Type B pancreatic cell (in vitro differentiated cells): ENCODE measurements at regions not wholly inside any gene's neighbourhood (a gene's known extent, or its start where the extent isn't known, plus 50 kb on each side); places are given as distances from the start of the nearest gene placed in this dataset.
"Not testable (repeated sequence)": the region's sequence is repeated elsewhere in the genome, so short reads cannot be mapped to it uniquely, and the experiment has no call there.

Experiments used
- DNase-seq: peaks from one replicate; pipeline ENCODE4 v3.0.0; 2021; ENCODE audit warnings: mixed read lengths; ENCODE audit not compliant: unreplicated experiment; ENCODE audit errors: extremely low spot score
- H3K27ac Mint-ChIP-seq: 2 replicates; pipeline ENCODE4 v1.8.0; 2021; ENCODE audit warnings: mild to moderate bottlenecking, mixed read lengths
- H3K27me3 Mint-ChIP-seq: 2 replicates; pipeline ENCODE4 v1.8.0; 2021; ENCODE audit warnings: mixed read lengths
- H3K36me3 Mint-ChIP-seq: 2 replicates; pipeline ENCODE4 v1.8.0; 2021; ENCODE audit warnings: mixed read lengths
- H3K4me1 Mint-ChIP-seq: one replicate; pipeline ENCODE4 v1.8.0; 2021; ENCODE audit warnings: mixed read lengths; ENCODE audit not compliant: unreplicated experiment
- H3K4me3 Mint-ChIP-seq: 2 replicates; pipeline ENCODE4 v1.8.0; 2021; ENCODE audit warnings: mild to moderate bottlenecking, mixed read lengths
- H3K9me3 Mint-ChIP-seq: 2 replicates; pipeline ENCODE4 v1.8.0; 2021; ENCODE audit warnings: mixed read lengths
- CTCF ChIP-seq: fragments of 200-600 bp; sonication (generic); conservative IDR thresholded peaks from 2 replicates; pipeline ENCODE4 v1.5.0; 2021; ENCODE audit warnings: antibody characterized with exemption, mild to moderate bottlenecking

DNA sequence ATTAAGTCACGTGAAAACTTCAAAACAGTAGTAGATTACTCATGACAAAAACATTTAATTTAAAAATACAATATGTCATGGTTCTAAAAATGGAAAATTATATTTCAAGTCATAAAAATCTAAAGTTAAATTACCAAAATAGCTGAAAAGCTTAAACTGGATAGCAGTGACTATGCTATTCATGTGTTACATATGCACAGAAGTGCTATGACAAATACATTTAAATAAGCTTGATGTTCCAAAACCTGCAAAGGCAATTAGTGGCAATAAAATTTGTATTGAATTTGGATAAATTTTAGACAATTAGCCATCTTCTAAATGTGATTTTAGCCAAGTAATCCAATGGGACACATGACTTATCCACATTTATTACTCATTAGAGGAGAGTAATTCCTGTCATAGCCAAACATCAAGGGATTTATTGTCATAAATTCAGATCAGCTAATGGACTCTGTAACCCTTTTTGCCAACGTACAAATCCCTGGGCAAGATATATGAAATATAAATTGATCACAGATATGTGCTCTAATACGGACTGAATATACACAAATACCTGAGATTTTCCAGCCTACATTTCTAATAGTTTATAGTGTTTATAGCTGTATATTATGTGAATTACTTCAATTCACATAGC lies 419.4 kb downstream of the ISL1 start:
- Mint-ChIP-seq H3K4me3 (no peak overlapping the region), H3K27ac (no peak overlapping the region), H3K36me3 (no peaks in the 10 kb centered on the region), H3K27me3 (no peaks in the 10 kb centered on the region), H3K4me1 (peaks cover 7% of the 10 kb centered on the region), H3K9me3 (no peaks in the 10 kb centered on the region)
- DNase-seq = no peak
- TF ChIP-seq CTCF = no peak

DNA sequence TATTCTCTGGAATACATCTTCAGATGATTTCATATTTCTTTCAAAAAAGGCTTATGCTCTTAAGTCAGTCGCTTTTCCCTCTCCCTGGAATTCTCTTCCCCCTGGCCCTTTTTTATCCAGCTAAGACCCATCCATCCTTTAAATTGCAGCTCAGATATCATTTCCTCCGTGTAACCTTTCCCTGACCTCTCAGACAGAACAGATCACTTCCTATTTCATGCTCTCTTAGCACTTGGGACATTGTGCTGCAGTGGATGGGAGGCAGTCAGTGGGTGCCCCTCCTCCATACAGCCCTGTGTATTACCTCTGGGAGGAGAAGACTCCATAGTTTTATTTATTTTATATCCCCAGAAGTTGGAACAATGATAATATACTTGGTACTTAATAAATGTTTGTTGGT lies 423.4 kb downstream of the ISL1 start:
- no peak for DNase-seq
- no peaks in the 10 kb centered on the region for H3K27me3 Mint-ChIP-seq
- peaks cover 3% of the 10 kb centered on the region for H3K9me3 Mint-ChIP-seq
- peaks cover 7% of the 10 kb centered on the region for H3K4me1 Mint-ChIP-seq
- H3K27ac Mint-ChIP-seq = no peak overlapping the region
- no peak for TF ChIP-seq CTCF
- no peaks in the 10 kb centered on the region for H3K36me3 Mint-ChIP-seq
- H3K4me3 Mint-ChIP-seq = no peak overlapping the region

DNA sequence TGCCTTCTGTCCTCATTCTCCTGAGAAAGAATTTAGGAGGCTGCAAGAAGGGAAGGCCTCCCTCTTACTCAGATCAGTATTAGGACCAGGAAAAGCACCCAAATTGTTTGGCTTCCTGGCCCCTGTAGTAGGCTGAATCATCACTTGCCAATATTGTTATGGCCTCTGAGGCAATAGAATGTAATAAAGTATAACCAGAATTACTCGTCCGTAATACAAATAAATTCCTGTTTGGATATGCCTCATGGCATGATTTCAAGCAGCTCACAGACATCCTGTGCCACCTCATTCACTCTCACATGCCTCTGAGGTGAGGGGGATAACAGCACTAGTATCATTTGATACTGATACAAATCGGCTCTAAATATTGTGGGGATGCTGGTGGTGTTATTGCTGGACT lies 427.3 kb downstream of the ISL1 start:
- Mint-ChIP-seq H3K36me3 (no peaks in the 10 kb centered on the region), H3K9me3 (peaks cover 3% of the 10 kb centered on the region), H3K4me3 (no peak overlapping the region), H3K27me3 (no peaks in the 10 kb centered on the region), H3K27ac (no peak overlapping the region), H3K4me1 (peaks cover 11% of the 10 kb centered on the region)
- TF ChIP-seq CTCF = no peak
- no peak for DNase-seq

DNA sequence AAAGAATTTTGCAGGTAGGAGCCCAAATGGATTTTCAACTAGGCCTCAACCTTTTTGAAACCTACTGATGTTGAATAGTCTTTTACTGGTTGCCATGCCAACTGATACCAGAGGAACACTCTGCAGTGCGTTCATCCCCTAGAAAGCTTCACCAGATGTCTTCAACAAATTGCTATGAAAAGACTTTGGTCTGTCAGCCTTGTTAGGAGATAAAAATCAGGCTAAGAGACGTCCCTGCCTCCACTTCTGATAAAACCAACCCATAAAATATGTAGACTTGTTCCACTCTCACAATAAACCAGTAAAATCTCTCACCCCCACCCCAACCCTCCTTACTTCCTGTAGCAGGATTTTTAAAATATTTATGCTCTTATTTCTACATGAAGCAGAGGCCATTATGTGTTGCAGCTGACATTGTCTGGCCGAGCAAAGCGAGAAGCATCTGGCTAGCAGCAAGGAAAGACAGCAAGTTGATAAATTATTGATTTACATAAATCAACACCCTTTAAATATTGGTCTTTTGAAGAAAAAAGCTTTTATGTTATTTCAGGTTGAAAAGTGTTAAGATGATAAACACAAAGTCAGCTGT lies 428.7 kb downstream of the ISL1 start:
- no peak overlapping the region for H3K4me3 Mint-ChIP-seq
- H3K27ac Mint-ChIP-seq = no peak overlapping the region
- TF ChIP-seq CTCF = no peak
- H3K36me3 Mint-ChIP-seq = no peaks in the 10 kb centered on the region
- DNase-seq = no peak
- H3K27me3 Mint-ChIP-seq = no peaks in the 10 kb centered on the region
- peaks cover 3% of the 10 kb centered on the region for H3K9me3 Mint-ChIP-seq
- peaks cover 5% of the 10 kb centered on the region for H3K4me1 Mint-ChIP-seq

DNA sequence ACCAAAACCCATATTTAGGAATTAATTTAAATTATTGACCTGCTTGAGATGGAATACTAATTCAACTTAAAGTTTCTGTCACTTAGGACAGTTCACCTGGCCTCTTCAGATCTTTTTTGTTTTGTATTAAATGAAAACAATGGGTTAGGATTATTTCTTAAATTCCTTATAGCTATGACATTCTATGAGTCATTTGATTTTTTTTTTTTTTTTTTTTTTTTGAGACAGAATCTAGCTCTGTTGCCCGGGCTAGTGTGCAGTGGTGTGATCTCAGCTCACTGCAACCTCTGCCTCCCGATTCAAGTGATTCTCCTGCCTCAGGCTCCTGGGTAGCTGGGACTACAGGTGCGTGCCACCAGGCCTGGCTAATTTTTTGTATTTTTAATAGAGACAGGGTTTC lies 431.6 kb downstream of the ISL1 start:
- not testable (repeated sequence) for H3K27ac Mint-ChIP-seq, H3K36me3 Mint-ChIP-seq, H3K27me3 Mint-ChIP-seq, H3K4me1 Mint-ChIP-seq, DNase-seq, H3K9me3 Mint-ChIP-seq, H3K4me3 Mint-ChIP-seq

- no peaks in the 10 kb centered on the region for H3K9me3 Mint-ChIP-seq
- no peak overlapping the region for H3K4me3 Mint-ChIP-seq
- TF ChIP-seq CTCF = no peak
- no peak for DNase-seq
- H3K4me1 Mint-ChIP-seq = peaks cover 5% of the 10 kb centered on the region
- H3K27ac Mint-ChIP-seq = no peak overlapping the region
- H3K36me3 Mint-ChIP-seq = no peaks in the 10 kb centered on the region
- no peaks in the 10 kb centered on the region for H3K27me3 Mint-ChIP-seq
Observed at GRCh38 chr5:51816427-51816826, 433.2 kb downstream of the ISL1 start.
